Amygdala (tissue), 56 donors: ENCODE measurements at regions not wholly inside any gene's neighbourhood (a gene's known extent, or its start where the extent isn't known, plus 50 kb on each side); places are given as distances from the start of the nearest gene placed in this dataset.

Source experiments
- DNase-seq, 56 donors: peaks; one replicate each; lab custom pipeline; 2025; lab: John Stamatoyannopoulos, UW

- DNase-seq: no peak
These were observed 80.4 kb downstream of the HSPH1 start for GRCh38 chr13:31081316-31081715.

DNA sequence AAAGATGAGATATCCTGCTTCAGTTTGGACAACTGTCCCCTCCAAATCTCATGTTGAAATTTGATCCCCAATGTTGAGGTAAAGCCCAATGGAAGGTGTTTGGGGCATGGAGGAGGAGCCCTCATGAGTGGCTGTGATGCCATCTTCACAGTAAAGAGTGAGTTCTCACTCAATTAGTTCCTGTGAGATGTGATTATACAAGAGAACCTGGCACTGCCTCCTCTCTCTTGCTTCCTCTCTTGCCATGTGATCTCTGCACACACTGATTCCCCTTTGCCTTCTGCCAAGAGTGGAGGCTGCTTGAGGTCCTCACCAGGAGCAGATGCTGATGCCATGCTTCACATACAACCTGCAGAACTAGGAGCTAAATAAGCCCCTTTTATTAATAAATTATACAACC, 86.9 kb downstream of the HSPH1 start:
- no peak for DNase-seq

GRCh38 chr13:31073859-31074718, 87.6 kb downstream of the HSPH1 start:
- peak in 5 of 56 donors; percentile 5 to 54 (median 16) for DNase-seq

DNA sequence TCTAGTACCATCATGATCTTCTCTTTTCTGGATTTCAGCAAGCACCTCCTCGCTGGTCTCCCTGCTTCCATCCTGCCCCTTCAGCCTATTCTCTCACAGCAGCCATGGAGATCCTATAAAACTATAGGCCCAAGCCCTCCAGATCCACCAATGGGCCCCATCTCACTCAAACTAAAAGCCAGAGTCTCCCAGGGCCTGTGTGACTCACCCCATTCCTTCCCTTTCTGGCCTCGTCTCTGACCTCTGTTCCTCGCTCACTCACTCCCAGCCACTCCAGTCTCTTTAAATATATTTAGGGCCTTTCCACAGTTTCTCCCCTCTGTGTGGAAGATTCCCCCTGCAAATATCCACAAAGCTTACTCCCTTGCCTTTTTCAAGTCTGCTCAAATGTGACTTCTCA, 89.7 kb downstream of the HSPH1 start:
- DNase-seq: no peak

DNA sequence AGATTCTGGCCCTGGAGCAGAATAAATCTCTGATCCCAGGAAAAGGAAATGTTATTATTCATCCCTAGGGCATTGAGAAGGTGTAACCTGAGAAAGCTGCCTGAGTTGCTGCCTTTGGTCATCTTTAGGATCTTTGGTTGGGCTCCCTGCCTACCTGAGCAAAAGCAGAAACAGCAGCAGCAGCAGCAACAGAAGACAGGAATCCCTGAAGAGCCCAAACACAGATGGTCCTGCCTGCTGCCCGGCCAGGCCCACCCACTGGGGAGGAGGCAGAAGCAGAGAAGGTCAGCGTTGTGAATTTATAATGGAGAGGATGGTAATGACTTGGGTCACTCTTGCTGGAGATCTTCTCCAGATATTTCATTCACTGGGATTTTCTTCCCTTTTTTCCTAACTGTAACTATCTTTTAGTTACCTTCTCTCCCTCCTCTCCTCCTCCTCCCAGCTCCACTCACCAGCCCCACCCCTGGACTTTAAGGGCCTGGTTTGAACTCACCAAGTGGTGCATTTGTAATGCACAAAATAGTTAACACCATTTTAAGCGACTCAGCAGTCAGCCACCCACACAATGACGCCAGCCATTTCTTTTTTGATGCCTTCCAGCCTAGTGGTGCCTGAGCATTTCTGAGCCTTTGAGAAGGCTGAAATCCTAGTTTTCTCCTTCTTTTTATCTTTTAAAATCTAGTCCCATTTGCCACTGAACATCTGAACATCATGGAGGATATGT, 91.7 kb downstream of the HSPH1 start:
- no peak for DNase-seq

- DNase-seq: no peak
These were observed 93.6 kb downstream of the HSPH1 start for GRCh38 chr13:31068119-31068423.

GRCh38 chr13:31067416-31068118, 94.1 kb downstream of the HSPH1 start:
- peak in 2 of 56 donors; percentile 22 to 31 for DNase-seq

DNA sequence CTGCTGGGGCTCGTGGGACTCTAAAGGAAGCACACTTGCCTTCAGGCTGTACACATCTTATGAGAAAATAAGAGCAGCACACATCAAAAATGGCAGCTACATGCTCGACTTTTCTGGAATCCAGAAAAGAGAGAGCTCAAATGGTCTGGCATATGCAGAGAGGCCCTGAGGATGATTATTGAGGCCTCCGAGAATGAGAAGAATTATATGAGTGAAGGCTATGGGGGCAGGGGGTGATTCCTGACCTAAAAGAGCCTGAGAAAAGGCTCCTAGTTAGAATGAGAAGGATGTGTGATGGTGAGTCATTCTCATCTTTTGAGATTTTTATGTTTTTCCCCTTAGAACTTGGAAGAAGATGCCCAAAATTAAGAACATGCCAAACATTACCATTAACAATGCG, 97.1 kb downstream of the HSPH1 start:
- DNase-seq: no peak

DNA sequence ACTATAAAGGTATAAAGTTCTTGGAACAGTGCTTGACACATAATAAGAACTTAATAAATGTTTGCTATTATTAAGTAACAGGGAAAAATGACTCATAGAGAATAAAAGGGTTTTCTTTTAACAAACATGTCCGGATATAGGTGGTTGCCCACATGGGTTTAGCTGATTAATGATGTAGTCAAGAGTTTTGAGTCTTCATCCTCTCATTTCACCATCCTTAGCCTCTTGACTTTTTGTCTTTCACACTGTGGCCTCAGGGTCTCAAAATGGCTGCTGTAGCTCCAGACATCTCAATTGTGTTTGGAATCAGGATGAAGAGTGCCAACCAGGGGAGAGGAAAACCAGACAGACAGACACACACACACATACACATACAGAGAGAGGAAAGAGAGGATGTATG, 97.9 kb downstream of the HSPH1 start:
- DNase-seq: no peak

DNA sequence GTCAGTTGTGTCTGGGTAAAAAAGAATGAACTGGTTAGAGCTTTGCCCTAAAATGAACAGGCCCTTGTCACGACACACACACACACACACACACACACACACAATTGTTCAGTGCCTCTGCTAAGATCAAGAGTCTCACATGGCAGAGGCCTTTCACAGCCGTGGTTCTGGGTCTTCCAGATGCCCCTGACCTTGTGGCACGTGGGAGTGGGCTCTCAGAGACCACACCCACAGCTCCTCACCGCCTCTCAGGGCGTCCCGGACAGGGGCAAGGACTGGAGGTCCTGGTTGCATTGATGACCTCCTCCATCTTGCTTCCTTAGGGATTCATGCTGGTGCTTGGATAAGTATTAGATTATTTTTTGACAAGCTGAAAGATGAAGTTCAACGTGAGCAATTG, 101.0 kb downstream of the HSPH1 start:
- DNase-seq: no peak

GRCh38 chr13:31060220-31060619, 101.5 kb downstream of the HSPH1 start:
- DNase-seq: no peak

DNA sequence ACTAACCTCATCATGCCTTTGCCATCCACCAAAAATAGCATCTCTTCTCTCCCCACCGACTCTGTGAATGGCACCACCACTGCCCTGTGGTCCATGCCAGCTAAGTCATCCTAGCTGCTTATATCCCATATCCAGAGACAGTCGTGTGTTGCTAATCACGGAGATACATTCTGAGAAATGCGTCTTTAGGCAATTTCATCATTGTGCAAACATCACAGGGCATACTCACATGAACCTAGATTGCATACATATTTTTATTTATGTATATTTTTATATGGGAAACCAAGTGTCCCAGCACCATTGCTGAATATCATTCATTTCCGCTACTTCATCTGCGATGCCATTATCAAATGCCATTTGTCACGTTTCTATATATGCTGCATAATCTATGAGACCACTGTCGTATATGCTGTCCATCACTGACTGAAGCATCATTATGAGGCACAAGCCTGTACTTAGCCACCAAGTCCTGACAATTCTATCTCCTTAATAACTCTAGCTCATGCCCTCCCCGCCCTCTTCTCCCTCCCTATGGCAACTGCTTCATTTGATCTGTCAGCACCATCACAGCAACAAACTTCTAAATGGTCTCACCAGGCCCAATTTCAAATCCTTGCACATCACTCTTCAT, 104.2 kb downstream of the HSPH1 start:
- no peak for DNase-seq

DNA sequence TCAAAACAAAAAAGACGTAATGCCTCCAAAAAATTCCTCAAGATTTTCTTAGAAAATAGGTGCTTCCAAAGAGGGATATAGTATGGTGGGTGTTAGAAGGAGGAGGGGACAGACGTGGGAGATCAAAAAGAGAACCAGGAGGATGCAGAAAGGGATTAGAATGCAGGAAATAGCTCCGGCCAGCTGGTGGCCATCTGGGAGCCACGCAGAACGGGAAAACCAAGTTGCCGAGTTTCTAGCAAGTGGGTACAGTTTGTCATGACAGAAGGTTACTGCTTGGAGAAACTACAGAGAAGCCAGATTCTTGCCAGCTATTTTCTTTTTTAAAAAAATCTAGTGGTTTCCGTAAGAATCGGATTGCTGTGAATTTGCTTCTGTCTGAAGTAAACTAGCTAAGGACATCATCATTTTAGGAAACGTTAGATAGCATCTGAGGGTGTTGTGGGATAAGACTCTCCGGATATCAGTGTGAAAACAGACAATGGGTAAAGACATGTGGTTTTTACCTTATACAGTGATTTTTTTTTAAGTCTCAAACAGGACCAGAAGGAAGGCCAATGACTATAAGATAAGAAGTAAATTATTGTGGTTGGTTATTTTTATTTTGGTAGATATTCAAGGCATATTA, 104.9 kb downstream of the HSPH1 start:
- peak in 11 of 56 donors; percentile 10 to 46 (median 35) for DNase-seq

DNA sequence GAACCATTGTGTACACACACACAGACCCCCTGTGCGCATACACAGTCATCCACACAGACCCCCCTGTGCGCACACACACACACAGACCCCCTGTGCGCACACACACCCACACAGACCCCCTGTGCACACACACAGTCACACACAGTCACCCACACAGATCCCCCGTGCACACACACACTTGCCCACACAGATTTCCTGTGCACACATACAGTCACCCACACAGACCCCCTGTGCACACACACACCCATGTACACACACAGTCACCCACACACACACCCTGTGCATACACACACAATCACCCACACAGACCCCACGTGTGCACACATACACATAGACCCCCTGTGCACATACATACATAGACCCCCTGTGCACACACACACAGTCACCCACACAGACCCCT, 106.1 kb downstream of the HSPH1 start:
- DNase-seq: no peak

DNA sequence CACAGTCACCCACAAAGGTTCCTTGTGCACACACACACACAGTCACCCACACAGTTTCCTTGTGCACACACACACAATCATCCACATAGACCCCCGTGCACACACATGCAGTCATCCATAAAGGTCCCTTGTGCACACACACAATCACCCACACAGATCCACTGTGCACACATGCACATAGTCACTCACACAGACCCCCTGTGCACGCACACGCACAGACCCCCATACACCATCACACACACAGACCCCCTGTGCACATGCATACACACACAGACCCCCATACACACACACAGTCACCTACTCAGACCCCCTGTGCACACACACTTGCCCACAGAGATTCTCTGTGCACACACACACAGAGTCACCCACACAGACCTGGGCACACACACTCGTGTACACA, 107.1 kb downstream of the HSPH1 start:
- DNase-seq: no peak

DNA sequence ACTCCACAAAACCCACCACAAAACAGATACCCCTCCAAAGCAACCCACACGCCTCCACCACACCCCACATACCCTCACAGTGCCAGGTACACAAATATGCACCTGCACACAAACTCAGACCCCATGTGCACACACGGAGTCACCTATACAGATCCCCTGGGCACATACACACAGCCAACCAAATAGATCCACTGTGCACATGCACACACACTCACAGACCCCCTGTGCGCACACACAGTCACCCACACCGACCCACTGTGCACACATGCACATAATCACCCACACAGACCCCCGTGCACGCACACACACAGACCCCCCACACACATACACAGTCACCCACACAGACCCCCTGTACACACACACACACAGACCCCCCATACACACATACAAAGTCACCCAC, 107.8 kb downstream of the HSPH1 start:
- DNase-seq: no peak

DNA sequence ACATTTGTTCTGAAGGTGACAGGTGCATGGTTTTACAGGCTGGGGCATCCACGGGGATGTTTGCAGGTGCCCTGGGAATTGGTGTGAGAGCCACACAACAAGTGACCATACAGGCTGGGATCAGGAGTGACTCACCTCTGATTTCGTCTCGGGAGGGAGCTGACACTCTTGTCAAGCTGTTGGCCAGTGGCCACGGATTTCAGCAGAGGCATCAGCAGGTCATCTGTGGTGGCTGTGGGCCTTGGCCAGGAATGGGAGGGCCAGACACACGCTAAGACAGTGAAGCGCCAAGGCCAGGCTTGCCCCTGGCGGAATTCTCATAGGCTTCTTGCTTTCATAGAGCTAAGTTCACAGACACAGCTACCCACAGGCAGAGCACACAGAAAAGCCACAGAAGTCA, 108.6 kb downstream of the HSPH1 start:
- DNase-seq: no peak

- no peak for DNase-seq
These were observed 109.2 kb downstream of the HSPH1 start for GRCh38 chr13:31052478-31052877.

DNA sequence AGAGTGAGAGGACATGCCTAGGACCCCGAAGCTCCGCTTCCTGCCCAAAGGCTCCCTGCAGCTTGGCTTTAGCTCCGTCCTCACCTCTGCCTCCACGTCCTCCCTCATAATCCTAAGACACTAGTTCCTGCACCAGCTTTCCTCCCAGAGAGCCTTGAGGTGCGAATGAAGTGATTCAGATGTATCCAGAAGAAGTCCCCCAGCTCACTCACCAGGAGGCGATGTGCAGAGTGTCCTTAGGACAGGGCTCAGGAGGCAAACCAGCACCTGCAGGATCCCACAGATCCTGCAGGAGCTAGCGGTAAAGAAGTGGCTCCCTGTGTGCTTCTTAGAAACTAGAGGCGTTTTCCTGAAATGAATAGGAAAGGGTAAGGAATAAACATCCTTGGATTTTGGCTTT, 109.7 kb downstream of the HSPH1 start:
- no peak for DNase-seq
